ENCODE measurements at regions not wholly inside any gene's neighbourhood (a gene's known extent, or its start where the extent isn't known, plus 50 kb on each side); places are given as distances from the start of the nearest gene placed in this dataset.

- FAIRE-seq (no peak), DNase-seq (ENCODE audit: insufficient read length, low spot score) (no peak)
- TF ChIP-seq CTCF (IDR thresholded peaks at IDR 0.05; ENCODE audit: insufficient read depth, missing control alignments), result no peak
Observed at GRCh38 chrX:117325706-117326105, 790.9 kb downstream of the KLHL13 start.

GRCh38 chrX:117305168-117305766 lies 811.3 kb downstream of the KLHL13 start:
- FAIRE-seq (no peak), DNase-seq (ENCODE audit: insufficient read length, low spot score) (no peak)
- TF ChIP-seq CTCF (IDR thresholded peaks at IDR 0.05; ENCODE audit: insufficient read depth, missing control alignments), result no peak

GRCh38 chrX:117301086-117301485 lies 815.5 kb downstream of the KLHL13 start:
- FAIRE-seq (no peak), DNase-seq (ENCODE audit: insufficient read length, low spot score) (no peak)
- no peak for TF ChIP-seq CTCF (IDR thresholded peaks at IDR 0.05; ENCODE audit: insufficient read depth, missing control alignments)

GRCh38 chrX:117291760-117292159 lies 824.9 kb downstream of the KLHL13 start:
- DNase-seq (ENCODE audit: insufficient read length, low spot score) (no peak), FAIRE-seq (no peak)
- TF ChIP-seq CTCF (IDR thresholded peaks at IDR 0.05; ENCODE audit: insufficient read depth, missing control alignments), result no peak

GRCh38 chrX:117274965-117275364 lies 812.2 kb upstream of the CT83 start:
- no peak for TF ChIP-seq CTCF (IDR thresholded peaks at IDR 0.05; ENCODE audit: insufficient read depth, missing control alignments)
- FAIRE-seq (no peak), DNase-seq (ENCODE audit: insufficient read length, low spot score) (no peak)
